ENCODE measurements at regions not wholly inside any gene's neighbourhood (a gene's known extent, or its start where the extent isn't known, plus 50 kb on each side); places are given as distances from the start of the nearest gene placed in this dataset.

DNA sequence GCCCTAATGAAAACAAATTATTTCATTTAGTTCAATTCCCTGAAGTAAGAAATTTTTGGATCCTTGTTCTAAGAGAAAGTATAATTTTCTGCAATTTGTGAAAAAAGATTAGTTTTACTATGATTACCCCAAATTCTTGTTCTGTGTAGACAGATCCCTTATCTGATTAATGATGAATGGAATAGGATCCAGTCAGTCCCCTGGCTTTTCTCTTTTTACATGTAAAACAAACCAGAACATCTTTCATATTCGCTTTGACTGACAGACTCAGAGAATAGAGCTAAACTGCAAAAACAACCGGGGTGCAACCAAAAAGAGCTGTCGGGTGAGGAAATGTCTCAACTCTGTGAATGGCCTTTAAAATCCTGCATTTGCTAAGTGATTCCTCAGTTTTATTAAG is 93.4 kb upstream of the VEGFC start:
- TF ChIP-seq ARNT (IDR thresholded peaks at IDR 0.05) (no peak), ZNF384 (IDR thresholded peaks at IDR 0.05) (no peak), SUZ12 (IDR thresholded peaks at IDR 0.05) (no peak), FOXA1 (IDR thresholded peaks at IDR 0.05) (no peak), FOXM1 (IDR thresholded peaks at IDR 0.05; ENCODE audit: borderline replicate concordance) (no peak)
- TF ChIP-seq, protein P1, sequence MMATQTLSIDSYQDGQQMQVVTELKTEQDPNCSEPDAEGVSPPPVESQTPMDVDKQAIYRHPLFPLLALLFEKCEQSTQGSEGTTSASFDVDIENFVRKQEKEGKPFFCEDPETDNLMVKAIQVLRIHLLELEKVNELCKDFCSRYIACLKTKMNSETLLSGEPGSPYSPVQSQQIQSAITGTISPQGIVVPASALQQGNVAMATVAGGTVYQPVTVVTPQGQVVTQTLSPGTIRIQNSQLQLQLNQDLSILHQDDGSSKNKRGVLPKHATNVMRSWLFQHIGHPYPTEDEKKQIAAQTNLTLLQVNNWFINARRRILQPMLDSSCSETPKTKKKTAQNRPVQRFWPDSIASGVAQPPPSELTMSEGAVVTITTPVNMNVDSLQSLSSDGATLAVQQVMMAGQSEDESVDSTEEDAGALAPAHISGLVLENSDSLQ (IDR thresholded peaks at IDR 0.05) = no peak

All from HEK293T (cell line).